GM18520 (cell line): ENCODE measurements at regions not wholly inside any gene's neighbourhood (a gene's known extent, or its start where the extent isn't known, plus 50 kb on each side); places are given as distances from the start of the nearest gene placed in this dataset.

Experiments used
- ATAC-seq: cut with Tn5 transposase; IDR thresholded peaks from one replicate; pipeline ENCODE4 v1.9.1; 2021; ENCODE audit not compliant: unreplicated experiment

- no peak for ATAC-seq
Measured at GRCh38 chr16:85337910-85338637, 225.8 kb upstream of the CIBAR2 start.

GRCh38 chr16:85338638-85338982 lies 226.3 kb upstream of the CIBAR2 start:
- ATAC-seq: no peak

- ATAC-seq: no peak
Measured at GRCh38 chr16:85338989-85339685, 226.9 kb upstream of the CIBAR2 start.

GRCh38 chr16:85341972-85342695 lies 229.9 kb upstream of the CIBAR2 start:
- no peak for ATAC-seq

GRCh38 chr16:85344502-85345128 lies 232.3 kb upstream of the CIBAR2 start:
- no peak for ATAC-seq

- ATAC-seq: no peak
Measured at GRCh38 chr16:85345129-85345639, 232.9 kb upstream of the CIBAR2 start.

DNA sequence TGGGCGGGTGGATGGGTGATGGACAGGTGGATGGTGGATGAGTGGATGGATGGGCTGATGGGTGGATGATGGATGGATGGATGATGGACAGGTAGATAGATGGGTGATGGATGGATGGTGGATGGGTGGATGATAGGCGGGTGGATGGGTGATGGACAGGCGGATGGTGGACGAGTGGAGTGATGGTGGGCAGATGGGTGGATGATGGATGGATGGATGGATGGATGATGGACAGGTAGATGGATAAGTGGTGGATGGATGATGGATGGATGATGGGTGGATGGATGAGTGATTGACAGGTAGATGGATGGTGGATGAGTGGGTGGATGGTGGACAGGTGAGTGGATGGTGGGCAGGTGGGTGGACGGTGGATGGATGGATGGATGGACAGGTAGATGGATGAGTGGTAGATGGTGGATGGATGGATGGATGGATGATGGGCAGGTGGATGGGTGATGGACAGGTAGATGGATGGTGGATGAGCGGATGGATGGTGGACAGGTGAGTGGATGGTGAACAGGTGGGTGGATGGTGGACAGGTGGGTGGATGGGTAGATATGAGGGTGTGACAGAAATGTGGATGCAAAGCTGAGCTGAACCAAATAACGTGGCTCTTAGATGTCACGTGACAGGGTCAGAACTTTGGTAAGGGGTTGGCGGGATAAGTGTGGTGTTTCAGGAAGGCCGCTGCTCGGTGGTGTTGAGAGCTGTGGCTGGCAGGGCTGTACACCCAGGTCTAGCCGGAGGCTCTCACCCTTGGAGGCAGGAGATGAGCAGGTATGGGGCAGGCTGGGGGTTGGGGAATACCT lies 234.3 kb upstream of the CIBAR2 start:
- no peak for ATAC-seq

DNA sequence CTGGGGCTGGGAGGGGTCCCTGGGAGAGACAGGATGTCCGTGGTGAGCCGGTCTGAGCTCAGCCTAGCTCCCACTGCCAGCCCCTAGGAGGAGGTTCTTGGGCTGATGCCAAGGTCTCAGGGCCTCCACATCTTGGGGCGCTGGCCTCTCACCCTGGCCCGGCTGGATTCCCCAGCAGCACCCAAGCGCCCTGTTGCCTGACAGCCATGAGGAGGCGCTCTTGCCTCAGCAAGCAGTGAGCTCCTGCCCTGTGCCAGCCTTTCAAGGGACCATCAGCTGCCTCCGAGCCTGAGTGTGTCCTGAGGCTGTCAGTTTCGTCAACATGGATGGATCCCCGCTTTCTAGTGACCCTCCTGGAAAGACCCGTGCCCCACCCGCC lies 234.9 kb upstream of the CIBAR2 start:
- ATAC-seq: no peak

DNA sequence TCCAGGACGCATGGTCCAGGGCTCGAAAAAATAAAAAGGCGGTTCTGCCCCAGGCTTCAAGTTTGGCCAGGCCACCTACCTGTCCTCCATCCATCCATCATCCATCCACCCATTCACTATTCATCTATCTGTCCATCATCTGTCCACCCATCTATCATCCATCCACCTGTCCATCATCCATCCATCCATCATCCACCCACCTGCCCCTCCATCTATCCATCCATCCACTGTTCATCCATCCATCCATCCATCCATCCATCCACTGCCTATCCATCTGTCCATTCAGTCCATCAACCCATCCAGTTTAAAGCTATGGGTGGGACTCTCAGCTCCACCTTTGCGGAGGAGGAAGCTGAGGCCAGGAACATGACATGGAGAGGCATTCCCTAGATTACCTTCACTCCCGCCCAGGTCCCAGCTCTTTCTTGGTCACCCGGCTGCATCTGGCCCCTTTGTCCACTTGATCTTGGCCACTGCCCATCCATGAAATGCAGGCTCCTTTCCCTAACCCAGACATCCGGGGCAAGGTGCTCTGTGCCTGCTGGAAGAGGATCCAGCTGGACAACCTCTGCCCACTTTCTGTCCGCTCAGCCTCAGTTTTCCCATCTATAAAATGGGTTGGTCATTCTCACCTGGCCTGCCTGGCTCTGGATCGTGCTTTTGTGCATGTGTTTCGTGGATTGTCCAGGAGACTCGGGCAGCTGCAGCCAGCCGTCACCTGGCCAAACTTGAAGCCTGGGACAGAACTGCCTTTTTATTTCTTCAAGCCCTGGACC lies 236.0 kb upstream of the CIBAR2 start:
- no peak for ATAC-seq

- no peak for ATAC-seq
Measured at GRCh38 chr16:85348911-85349334, 236.7 kb upstream of the CIBAR2 start.

DNA sequence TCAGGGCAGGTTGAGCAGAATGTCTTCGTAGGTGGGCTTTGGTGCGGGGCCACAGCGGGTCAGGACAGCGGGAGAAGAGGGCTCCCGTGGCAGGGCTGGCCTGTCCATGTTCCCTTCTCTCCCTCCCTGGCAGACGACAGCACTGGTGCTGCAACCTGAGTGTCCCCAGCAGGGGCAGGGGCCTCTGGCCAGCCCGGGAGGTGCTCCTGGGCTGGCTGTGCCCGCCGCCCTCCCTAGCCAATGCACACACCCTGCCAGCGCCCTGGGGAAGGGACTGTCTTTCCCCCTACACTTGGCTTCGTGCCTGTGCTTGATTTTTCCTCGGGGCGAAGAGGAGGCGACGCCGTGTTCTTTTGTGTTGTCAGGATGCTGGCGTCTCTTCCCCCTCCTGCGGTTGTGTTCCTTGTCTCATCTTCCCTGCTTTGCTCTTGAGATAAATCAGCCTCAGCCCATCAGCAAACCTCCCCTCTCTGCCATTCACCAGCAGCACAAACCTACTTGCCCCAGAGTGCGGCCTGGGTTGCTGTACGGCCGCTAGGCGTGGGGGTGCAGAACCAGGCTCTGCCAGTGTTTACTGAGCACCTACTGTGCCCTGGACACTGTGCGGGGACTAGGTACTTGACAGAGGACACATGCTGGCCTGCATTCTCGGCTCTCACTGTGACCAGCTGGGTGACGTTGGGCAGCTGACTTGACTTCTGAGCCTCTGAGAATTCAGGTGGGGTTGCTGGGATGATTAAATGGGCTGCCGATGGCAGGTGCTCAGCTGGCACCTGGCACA lies 237.3 kb upstream of the CIBAR2 start:
- no peak for ATAC-seq

GRCh38 chr16:85350146-85350728 lies 238.0 kb upstream of the CIBAR2 start:
- ATAC-seq: no peak

DNA sequence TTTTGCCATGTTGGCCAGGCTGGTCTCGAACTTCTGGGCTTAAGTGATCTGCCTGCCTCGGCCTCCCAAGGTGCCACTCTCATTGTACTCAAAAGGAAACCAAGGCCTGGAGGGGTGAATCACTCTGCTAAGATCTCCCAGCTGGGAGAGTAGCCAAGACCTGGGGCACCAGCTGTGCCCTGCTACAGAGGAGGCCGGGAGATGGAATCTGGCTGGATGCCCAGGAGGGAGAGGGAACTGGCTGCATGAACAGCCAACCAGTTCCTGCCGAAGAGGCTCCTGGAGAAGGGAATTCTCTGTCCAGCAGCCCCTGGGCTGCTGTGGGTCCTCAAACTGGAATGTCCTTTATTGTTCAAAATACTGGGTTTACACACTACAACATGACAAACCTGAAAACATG lies 238.7 kb upstream of the CIBAR2 start:
- ATAC-seq: no peak

GRCh38 chr16:85353013-85353412 lies 240.7 kb upstream of the CIBAR2 start:
- no peak for ATAC-seq

GRCh38 chr16:85353839-85354685 lies 241.8 kb upstream of the CIBAR2 start:
- ATAC-seq: no peak

GRCh38 chr16:85354686-85355514 lies 242.6 kb upstream of the CIBAR2 start:
- no peak for ATAC-seq

DNA sequence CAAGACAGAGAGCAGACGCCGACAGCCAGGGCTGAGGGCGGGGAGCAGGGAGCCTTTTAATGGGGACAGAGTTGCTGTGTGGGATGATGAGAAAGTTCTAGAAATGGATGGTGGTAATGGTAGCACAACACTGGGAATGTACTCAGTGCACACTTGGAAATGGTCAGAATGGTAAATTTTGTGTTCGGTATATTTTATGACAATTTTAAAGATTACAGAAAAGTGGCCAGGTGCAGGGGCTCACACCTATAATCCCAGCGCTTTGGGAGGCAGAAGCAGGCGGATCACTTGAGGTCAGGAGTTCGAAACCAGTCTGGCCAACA lies 243.2 kb upstream of the CIBAR2 start:
- ATAC-seq: no peak
